ENCODE measurements at regions not wholly inside any gene's neighbourhood (a gene's known extent, or its start where the extent isn't known, plus 50 kb on each side); places are given as distances from the start of the nearest gene placed in this dataset.

DNA sequence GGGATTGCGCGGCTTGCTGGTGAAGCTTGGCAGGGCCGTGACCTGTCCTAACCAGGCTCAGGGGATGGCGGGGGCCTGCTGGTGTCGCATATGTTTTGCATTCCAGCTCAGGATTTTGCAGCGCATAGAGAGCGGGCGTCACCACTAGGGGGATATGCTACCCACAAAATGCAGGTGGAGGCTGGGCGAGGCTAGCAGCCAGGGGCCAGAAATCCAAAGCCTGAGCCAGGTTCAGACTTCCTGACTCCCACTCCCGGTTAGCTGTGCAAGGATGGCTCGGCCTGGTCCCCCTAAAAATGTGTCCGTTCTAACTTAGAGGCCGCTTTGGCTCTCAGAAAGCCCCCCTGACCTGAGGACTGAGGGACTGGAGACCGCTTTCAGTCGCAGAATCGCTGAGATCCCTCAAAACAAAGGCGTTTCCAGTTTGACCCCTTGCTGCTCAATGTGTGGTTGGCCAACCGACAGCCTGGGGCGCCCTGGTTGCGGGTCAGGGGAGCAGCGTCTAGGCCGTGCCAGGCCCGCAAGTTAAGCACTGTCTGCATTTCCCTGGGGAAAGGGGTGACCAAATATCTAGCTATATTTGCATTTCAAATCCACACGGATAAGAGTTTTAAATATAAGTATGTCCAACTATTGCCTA, 361.1 kb upstream of the AMELY start:
- TF ChIP-seq POLR2A (IDR thresholded peaks at IDR 0.05; ENCODE audit: low read length) (no peak), GATA1 (IDR thresholded peaks at IDR 0.05; ENCODE audit: low read depth, low read length) (no peak)
